ENCODE measurements at regions not wholly inside any gene's neighbourhood (a gene's known extent, or its start where the extent isn't known, plus 50 kb on each side); places are given as distances from the start of the nearest gene placed in this dataset.

- TF ChIP-seq CTCF (IDR thresholded peaks at IDR 0.05) (no peak), POLR2A (IDR thresholded peaks at IDR 0.05) (no peak)
Observed at GRCh38 chr10:90399782-90400181, 458.1 kb downstream of the HTR7 start.

Measured in heart left ventricle (tissue), 13 donors.